ENCODE measurements at regions not wholly inside any gene's neighbourhood (a gene's known extent, or its start where the extent isn't known, plus 50 kb on each side); places are given as distances from the start of the nearest gene placed in this dataset.

GRCh38 chr2:71779774-71780105 is 326.4 kb downstream of the DYSF start:
- no peak for DNase-seq (ENCODE audit: low read depth in 1 of 2, low spot score in 2 of 2)
- Histone ChIP-seq H3K23me2 (ENCODE audit: low read depth, low read length) (no peaks in the 10 kb centered on the region; the same call in 1 of the 2 replicates), H3K4me1 (replicated peaks in 1 of 4; ENCODE audit: control insufficient read depth in 3 of 4, insufficient read depth in 4 of 4, low read length in 3 of 4) (no peaks in the 10 kb centered on the region), H3K14ac (ENCODE audit: insufficient read length) (no peak overlapping the region), H3K56ac (replicated peaks; ENCODE audit: insufficient read length, low read depth, low read length) (no peak overlapping the region), H3K4me3 (ENCODE audit: extremely low read depth in 1 of 4, insufficient read depth in 2 of 4, low read depth in 3 of 4, low read length in 4 of 4) (no peak overlapping the region), H3K27me3 (replicated peaks in 1 of 4; ENCODE audit: control insufficient read depth in 3 of 4, extremely low read depth in 1 of 4, insufficient read depth in 3 of 4, low read length in 3 of 4) (no peaks in the 10 kb centered on the region), H3K9ac (replicated peaks in 1 of 4; ENCODE audit: extremely low read depth in 1 of 4, low read depth in 3 of 4, low read length in 3 of 4) (no peak overlapping the region), H2BK15ac (ENCODE audit: low read length) (no peak overlapping the region), H2BK12ac (ENCODE audit: low read depth, low read length) (no peak overlapping the region), H3K79me1 (ENCODE audit: low read depth, low read length) (no peaks in the 10 kb centered on the region), H2BK20ac (ENCODE audit: low read length) (no peak overlapping the region), H4K20me1 (replicated peaks in 1 of 2; ENCODE audit: control insufficient read depth in 1 of 2, insufficient read depth in 2 of 2, low read length in 2 of 2) (no peaks in the 10 kb centered on the region), H2BK120ac (replicated peaks; ENCODE audit: low read depth, low read length) (no peak overlapping the region), H3K9me3 (ENCODE audit: insufficient read depth in 2 of 2, low read depth in 1 of 2, low read length in 1 of 2) (no peaks in the 10 kb centered on the region), H4K91ac (replicated peaks; ENCODE audit: insufficient read length, low read length) (no peak overlapping the region), H3K27ac (ENCODE audit: low read depth, low read length) (no peak overlapping the region), H2AFZ (ENCODE audit: low read length) (no peak overlapping the region), H3K79me2 (ENCODE audit: control insufficient read depth in 1 of 2, insufficient read depth in 2 of 2, low read length in 2 of 2) (no peaks in the 10 kb centered on the region), H3K18ac (ENCODE audit: extremely low read depth, low read length) (no peak overlapping the region), H3K4ac (replicated peaks; ENCODE audit: insufficient read length, low read depth, low read length) (no peak overlapping the region), H3K23ac (ENCODE audit: insufficient read length) (no peak overlapping the region), H4K5ac (ENCODE audit: insufficient read length, low read depth, low read length) (no peak overlapping the region), H3K36me3 (ENCODE audit: control insufficient read depth in 2 of 4, insufficient read depth in 4 of 4, low read length in 3 of 4) (no peaks in the 10 kb centered on the region), H3K4me2 (ENCODE audit: insufficient read depth in 1 of 2, low read depth in 2 of 2, low read length in 2 of 2) (no peak overlapping the region), H2AK5ac (ENCODE audit: low read depth, low read length) (no peak overlapping the region), H4K8ac (ENCODE audit: extremely low read depth, insufficient read depth, low read length) (no peak overlapping the region), H2BK5ac (ENCODE audit: low read depth, low read length) (no peak overlapping the region)
- no peak for FAIRE-seq
- CTCF ChIA-PET (ENCODE audit: partially characterized antibody): interaction anchor here (0.6 to 8.0 kb wide), 4 partner anchors 11 to 301 kb away, joined by 3 to 107 read pairs (median 11); no protein-coding TSS in a partner anchor
- no peak for TF ChIP-seq SAP30 (IDR thresholded peaks at IDR 0.05; ENCODE audit: insufficient read depth, insufficient replicate concordance, low read length)
- no peak for TF ChIP-seq BCL11A (IDR thresholded peaks at IDR 0.05; ENCODE audit: low read depth in 2 of 2, low read length in 2 of 2)
- POLR2A ChIA-PET (ENCODE audit: partially characterized antibody): no interaction called here
